Fibroblast of lung (primary cell): ENCODE measurements at regions not wholly inside any gene's neighbourhood (a gene's known extent, or its start where the extent isn't known, plus 50 kb on each side); places are given as distances from the start of the nearest gene placed in this dataset.

Experiments used
- DNase-seq, 2 donors: peaks; one replicate each; pipeline versions ENCODE4 v3.0.0 to v3.0.0-alpha.2; 2010; ENCODE audit warnings: low read depth in 2 of 2
- H2AFZ ChIP-seq: 2 replicates; pipeline ENCODE4 v1.5.1; 2012; ENCODE audit warnings: low read length, control low read depth, inconsistent platforms
- H3K27ac ChIP-seq: 2 replicates; pipeline ENCODE4 v1.5.1; 2011; ENCODE audit warnings: low read length, control low read depth; ENCODE audit not compliant: insufficient read depth
- H3K27me3 ChIP-seq: 2 replicates; pipeline ENCODE4 v1.5.1; 2011; ENCODE audit warnings: mild to moderate bottlenecking, low read length; ENCODE audit not compliant: control insufficient read depth, insufficient read depth
- H3K36me3 ChIP-seq: 2 replicates; pipeline ENCODE4 v1.5.1; 2011; ENCODE audit warnings: low read length; ENCODE audit not compliant: control insufficient read depth, insufficient read depth
- H3K4me1 ChIP-seq: 2 replicates; pipeline ENCODE4 v1.5.1; 2011; ENCODE audit warnings: low read length; ENCODE audit not compliant: control insufficient read depth, insufficient read depth; ENCODE audit errors: extremely low read depth
- H3K4me2 ChIP-seq: 2 replicates; pipeline ENCODE4 v1.5.1; 2011; ENCODE audit warnings: low read length, control low read depth; ENCODE audit not compliant: insufficient read depth; ENCODE audit errors: extremely low read depth
- H3K4me3 ChIP-seq, 4 experiments: fragments of 200-600 bp in 1 of 4; sonication (generic) in 1 of 4; replicated peaks in 1 of 4; 2 replicates each; pipeline ENCODE4 v1.5.1; 2011 to 2016; ENCODE audit warnings: low read length in 4 of 4, low read depth in 3 of 4, mild to moderate bottlenecking in 3 of 4, control low read depth in 2 of 4, inconsistent platforms in 1 of 4, mixed read lengths in 1 of 4; ENCODE audit not compliant: insufficient read depth in 1 of 4; ENCODE audit errors: control extremely low read depth in 1 of 4
- H3K79me2 ChIP-seq: 2 replicates; pipeline ENCODE4 v1.5.1; 2012; ENCODE audit warnings: mild to moderate bottlenecking, low read length, inconsistent platforms; ENCODE audit not compliant: control insufficient read depth, insufficient read depth
- H3K9ac ChIP-seq: 2 replicates; pipeline ENCODE4 v1.5.1; 2011; ENCODE audit warnings: mild to moderate bottlenecking, low read length, control low read depth; ENCODE audit not compliant: insufficient read depth
- H3K9me3 ChIP-seq: 2 replicates; pipeline ENCODE4 v1.5.1; 2012; ENCODE audit warnings: low read depth, low read length; ENCODE audit not compliant: control insufficient read depth, insufficient read depth
- H4K20me1 ChIP-seq: 2 replicates; pipeline ENCODE4 v1.5.1; 2011; ENCODE audit warnings: low read length; ENCODE audit not compliant: control insufficient read depth, insufficient read depth; ENCODE audit errors: extremely low read depth
- EZH2 ChIP-seq: IDR thresholded peaks from 2 replicates; pipeline ENCODE4 v1.5.1; 2012; ENCODE audit warnings: low read length, control low read depth, mild to moderate bottlenecking; ENCODE audit errors: missing control alignments
- TF ChIP-seq, protein P1 (sequence below), 2 donors: IDR thresholded peaks in 1 of 2; conservative IDR thresholded peaks in 1 of 2; 1 replicate in 1 of 2; 2 replicates in 1 of 2; pipeline ENCODE4 v1.5.1; 2011 to 2012; ENCODE audit warnings: low read length in 2 of 2, control low read depth in 1 of 2, inconsistent platforms in 1 of 2, low read depth in 1 of 2, mild to moderate bottlenecking in 1 of 2

- Histone ChIP-seq H3K4me2 (no peak overlapping the region), H3K9me3 (no peaks in the 10 kb centered on the region), H2AFZ (no peak overlapping the region), H3K9ac (no peak overlapping the region), H3K36me3 (no peaks in the 10 kb centered on the region), H3K4me1 (no peaks in the 10 kb centered on the region), H3K27ac (no peak overlapping the region), H3K79me2 (no peaks in the 10 kb centered on the region), H4K20me1 (no peaks in the 10 kb centered on the region), H3K27me3 (no peaks in the 10 kb centered on the region), H3K4me3 (no peak overlapping the region)
- DNase-seq = no peak
- TF ChIP-seq EZH2 = no peak
- TF ChIP-seq, protein P1, sequence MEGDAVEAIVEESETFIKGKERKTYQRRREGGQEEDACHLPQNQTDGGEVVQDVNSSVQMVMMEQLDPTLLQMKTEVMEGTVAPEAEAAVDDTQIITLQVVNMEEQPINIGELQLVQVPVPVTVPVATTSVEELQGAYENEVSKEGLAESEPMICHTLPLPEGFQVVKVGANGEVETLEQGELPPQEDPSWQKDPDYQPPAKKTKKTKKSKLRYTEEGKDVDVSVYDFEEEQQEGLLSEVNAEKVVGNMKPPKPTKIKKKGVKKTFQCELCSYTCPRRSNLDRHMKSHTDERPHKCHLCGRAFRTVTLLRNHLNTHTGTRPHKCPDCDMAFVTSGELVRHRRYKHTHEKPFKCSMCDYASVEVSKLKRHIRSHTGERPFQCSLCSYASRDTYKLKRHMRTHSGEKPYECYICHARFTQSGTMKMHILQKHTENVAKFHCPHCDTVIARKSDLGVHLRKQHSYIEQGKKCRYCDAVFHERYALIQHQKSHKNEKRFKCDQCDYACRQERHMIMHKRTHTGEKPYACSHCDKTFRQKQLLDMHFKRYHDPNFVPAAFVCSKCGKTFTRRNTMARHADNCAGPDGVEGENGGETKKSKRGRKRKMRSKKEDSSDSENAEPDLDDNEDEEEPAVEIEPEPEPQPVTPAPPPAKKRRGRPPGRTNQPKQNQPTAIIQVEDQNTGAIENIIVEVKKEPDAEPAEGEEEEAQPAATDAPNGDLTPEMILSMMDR (conservative IDR thresholded peaks at IDR 0.05 in 1 of 2, IDR thresholded peaks at IDR 0.05 in 1 of 2; ENCODE audit: low read depth in 1 of 2, low read length in 2 of 2) = no peak
Observed at GRCh38 chr16:46519063-46519462, 102.1 kb downstream of the SHCBP1 start.

GRCh38 chr16:46496701-46497100 is 124.5 kb downstream of the SHCBP1 start:
- no peaks in the 10 kb centered on the region for H3K9me3 ChIP-seq
- H3K79me2 ChIP-seq = no peaks in the 10 kb centered on the region
- no peak overlapping the region for H2AFZ ChIP-seq
- H3K27ac ChIP-seq = no peak overlapping the region
- H3K9ac ChIP-seq = no peak overlapping the region
- no peak overlapping the region for H3K4me2 ChIP-seq
- H4K20me1 ChIP-seq = no peaks in the 10 kb centered on the region
- no peak overlapping the region for H3K4me3 ChIP-seq
- no peak for DNase-seq
- no peaks in the 10 kb centered on the region for H3K4me1 ChIP-seq
- TF ChIP-seq, protein P1 (conservative IDR thresholded peaks at IDR 0.05 in 1 of 2, IDR thresholded peaks at IDR 0.05 in 1 of 2; ENCODE audit: low read depth in 1 of 2, low read length in 2 of 2) = no peak
- no peak for TF ChIP-seq EZH2
- no peaks in the 10 kb centered on the region for H3K27me3 ChIP-seq
- H3K36me3 ChIP-seq = no peaks in the 10 kb centered on the region

DNA sequence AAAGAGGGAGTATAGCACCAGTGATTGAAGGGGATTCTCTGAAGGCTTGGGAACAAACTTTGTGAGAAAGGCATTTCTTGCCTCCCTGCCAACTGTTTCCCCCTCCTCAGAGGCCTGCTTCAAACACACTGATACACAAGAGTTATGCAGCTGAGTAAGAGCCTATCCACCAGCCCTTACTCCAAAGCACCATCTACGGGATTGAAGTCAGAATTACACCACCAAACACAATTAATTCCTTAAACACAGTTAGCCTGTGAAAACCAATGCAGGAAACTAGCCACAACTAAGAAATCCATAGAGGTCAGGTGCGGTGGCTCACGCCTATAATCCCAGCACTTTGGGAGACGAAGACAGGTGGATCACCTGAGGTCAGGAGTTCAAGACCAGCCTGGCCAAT is 138.3 kb downstream of the SHCBP1 start:
- no peaks in the 10 kb centered on the region for H4K20me1 ChIP-seq
- no peaks in the 10 kb centered on the region for H3K27me3 ChIP-seq

More for the DNA sequence above, 138.3 kb downstream of the SHCBP1 start:
- TF ChIP-seq EZH2 = no peak
- TF ChIP-seq, protein P1 (conservative IDR thresholded peaks at IDR 0.05 in 1 of 2, IDR thresholded peaks at IDR 0.05 in 1 of 2; ENCODE audit: low read depth in 1 of 2, low read length in 2 of 2) = no peak
- Histone ChIP-seq H2AFZ (no peak overlapping the region), H3K9me3 (no peaks in the 10 kb centered on the region), H3K4me1 (no peaks in the 10 kb centered on the region), H3K4me3 (no peak overlapping the region), H3K9ac (no peak overlapping the region), H3K79me2 (no peaks in the 10 kb centered on the region), H3K36me3 (no peaks in the 10 kb centered on the region), H3K27ac (no peak overlapping the region), H3K4me2 (no peak overlapping the region)
- no peak for DNase-seq
